HepG2 (cell line): ENCODE measurements at regions not wholly inside any gene's neighbourhood (a gene's known extent, or its start where the extent isn't known, plus 50 kb on each side); places are given as distances from the start of the nearest gene placed in this dataset.

Experiments
- ATAC-seq: fragments of 200-7000 bp; cut with Tn5 transposase; 3 replicates; pipeline ENCODE4 v1.9.1; 2020; ENCODE audit warnings: mild to moderate bottlenecking, moderate library complexity
- BruUV-seq: library from RNA; stranded (reverse); fragments of 400-500 nt; replicated peaks from 2 replicates; lab custom pipeline; 2021; lab: Mats Ljungman, UMichigan
- CTCF ChIA-PET: fragments of 300-600 bp; formaldehyde crosslinking; extraction: SDS; loops from one replicate; lab custom pipeline; 2021; ENCODE audit warnings: low total read pairs, inconsistent platforms, low intra/inter-chr PET ratio; lab: Yijun Ruan, JAX
- POLR2A ChIA-PET: fragments of 350-600 bp; sonication (Branson Sonifier 250); formaldehyde crosslinking; loops from one replicate; lab custom pipeline; 2020; ENCODE audit warnings: antibody characterized with exemption, inconsistent platforms; lab: Yijun Ruan, JAX
- DNase-seq: peaks from one replicate; pipeline ENCODE4 v3.0.0-alpha.2; 2015; ENCODE audit warnings: low spot score
- FAIRE-seq: peaks from 3 replicates; lab custom pipeline; 2011; peaks lifted over from hg19 to GRCh38; lab: Jason Lieb, UNC
- H2AFZ ChIP-seq: one replicate; pipeline ENCODE4 v1.6.1; 2011; ENCODE audit warnings: low read length, inconsistent platforms
- H3K27ac ChIP-seq: fragments of 300-600 bp; 3 replicates; pipeline ENCODE4 v1.8.0; 2011; ENCODE audit warnings: mixed run types, mild to moderate bottlenecking, mixed read lengths, low read length, inconsistent platforms; ENCODE audit not compliant: insufficient read depth; ENCODE audit errors: extremely low read length
- H3K27me3 ChIP-seq, 2 experiments: fragments of 200-600 bp in 1 of 2; 2 replicates in 1 of 2; 3 replicates in 1 of 2; pipeline versions ENCODE4 v1.6.0 to v1.8.0; 2011; ENCODE audit warnings: low read length in 2 of 2, mild to moderate bottlenecking in 2 of 2, moderate library complexity in 2 of 2, inconsistent platforms in 1 of 2; ENCODE audit not compliant: insufficient read depth in 2 of 2, control insufficient read depth in 1 of 2
- H3K36me3 ChIP-seq, 2 experiments: fragments of 200-600 bp in 1 of 2; replicated peaks in 1 of 2; 2 replicates in 1 of 2; 3 replicates in 1 of 2; pipeline versions ENCODE4 v1.5.1 to v1.8.0; 2011; ENCODE audit warnings: low read length in 2 of 2, inconsistent platforms in 1 of 2; ENCODE audit not compliant: insufficient read depth in 2 of 2, control insufficient read depth in 1 of 2
- H3K4me1 ChIP-seq: 2 replicates; pipeline ENCODE4 v1.5.1; 2012; ENCODE audit warnings: low read length, inconsistent platforms; ENCODE audit not compliant: insufficient read depth
- H3K4me2 ChIP-seq: 2 replicates; pipeline ENCODE4 v1.6.0; 2011; ENCODE audit warnings: low read depth, low read length, inconsistent platforms
- H3K4me3 ChIP-seq, 3 experiments: fragments of 200-600 bp in 1 of 3; sonication (generic), shearing (Covaris generic) in 1 of 3; replicated peaks in 1 of 3; 2 replicates each; pipeline ENCODE4 v1.5.1; 2011 to 2016; ENCODE audit warnings: low read length in 3 of 3, inconsistent platforms in 2 of 3, low read depth in 2 of 3, mild to moderate bottlenecking in 2 of 3, control low read depth in 1 of 3, mixed read lengths in 1 of 3; ENCODE audit not compliant: insufficient read depth in 1 of 3
- H3K79me2 ChIP-seq: one replicate; pipeline ENCODE4 v1.6.1; 2011; ENCODE audit warnings: low read length, inconsistent platforms; ENCODE audit not compliant: insufficient read depth
- H3K9ac ChIP-seq: 2 replicates; pipeline ENCODE4 v1.6.0; 2011; ENCODE audit warnings: mild to moderate bottlenecking, low read depth, low read length, inconsistent platforms; ENCODE audit not compliant: insufficient read depth
- H3K9me3 ChIP-seq: 2 replicates; pipeline ENCODE4 v1.5.1; 2012; ENCODE audit warnings: mild to moderate bottlenecking, low read length
- H4K20me1 ChIP-seq: 2 replicates; pipeline ENCODE4 v1.6.0; 2011; ENCODE audit warnings: inconsistent platforms, mild to moderate bottlenecking, low read length, moderate library complexity; ENCODE audit not compliant: insufficient read depth
- EED ChIP-seq: sonication (generic); formaldehyde crosslinking; IDR thresholded peaks from 2 replicates; pipeline ENCODE4 v1.5.0; 2020; ENCODE audit warnings: mild to moderate bottlenecking, missing genetic modification reagents
- HOMEZ ChIP-seq: IDR thresholded peaks from 2 replicates; pipeline ENCODE4 v1.6.1; 2016; ENCODE audit warnings: low read depth
- MAF1 ChIP-seq: sonication (generic); formaldehyde crosslinking; IDR thresholded peaks from 2 replicates; pipeline ENCODE4 v1.5.0; 2020; ENCODE audit warnings: missing genetic modification reagents, borderline replicate concordance
- MYPOP ChIP-seq: sonication (generic); formaldehyde crosslinking; IDR thresholded peaks from 2 replicates; pipeline ENCODE4 v1.8.1; 2023; ENCODE audit warnings: mild to moderate bottlenecking, moderate library complexity, missing genetic modification reagents
- PRDM10 ChIP-seq: sonication (generic); formaldehyde crosslinking; IDR thresholded peaks from 2 replicates; pipeline ENCODE4 v1.4.0; 2020; ENCODE audit warnings: low read depth, missing genetic modification reagents
- SKI ChIP-seq: fragments of 450-650 bp; IDR thresholded peaks from one replicate; pipeline ENCODE4 v1.6.1; 2018; ENCODE audit warnings: mild to moderate bottlenecking; ENCODE audit not compliant: partially characterized antibody
- TOE1 ChIP-seq: sonication (generic); formaldehyde crosslinking; IDR thresholded peaks from 2 replicates; pipeline ENCODE4 v1.4.0; 2020; ENCODE audit warnings: mild to moderate bottlenecking, missing genetic modification reagents
- ZBTB21 ChIP-seq: sonication (generic); formaldehyde crosslinking; IDR thresholded peaks from 2 replicates; pipeline ENCODE4 v1.4.0; 2020; ENCODE audit warnings: missing genetic modification reagents
- ZFP36L1 ChIP-seq: sonication (generic); formaldehyde crosslinking; IDR thresholded peaks from 2 replicates; pipeline ENCODE4 v1.8.0; 2022; ENCODE audit warnings: mild to moderate bottlenecking, missing genetic modification reagents, moderate library complexity
- ZNF160 ChIP-seq: sonication (generic); formaldehyde crosslinking; IDR thresholded peaks from 2 replicates; pipeline ENCODE4 v1.8.0; 2022; ENCODE audit warnings: mild to moderate bottlenecking, inconsistent platforms, missing genetic modification reagents
- ZNF225 ChIP-seq: sonication (generic); formaldehyde crosslinking; IDR thresholded peaks from 2 replicates; pipeline ENCODE4 v1.4.0; 2020; ENCODE audit warnings: mild to moderate bottlenecking, missing genetic modification reagents
- WGBS: methylation state at CpG from one replicate; pipeline ENCODE4 v1.1.6; 2017; ENCODE audit warnings: low lambda C conversion rate; 5-methylcytosine and 5-hydroxymethylcytosine counted together
- in situ Hi-C: cut with HindIII; loops from 2 replicates; pipeline ENCODE4 v1.10.0; 2017; ENCODE audit warnings: low pct_unique_long_range_greater_than_20kb; ENCODE audit not compliant: extremely low pct_ligation_motif_present
- intact Hi-C: fragments of 100-400 bp; cut with micrococcal nuclease; formaldehyde crosslinking; loops from one replicate; pipeline ENCODE4 v1.10.0; 2022; ENCODE audit not compliant: unreplicated experiment
- TF ChIP-seq, protein P1 (sequence below): sonication (generic); formaldehyde crosslinking; IDR thresholded peaks from 2 replicates; pipeline ENCODE4 v1.9.0; 2021; ENCODE audit warnings: missing genetic modification reagents, mild to moderate bottlenecking, borderline replicate concordance

- in situ Hi-C loops: no loop called here
- Histone ChIP-seq H3K9me3 (no peaks in the 10 kb centered on the region), H3K4me2 (no peak overlapping the region), H3K4me3 (no peak overlapping the region), H3K27ac (no peak overlapping the region), H4K20me1 (no peaks in the 10 kb centered on the region), H3K9ac (no peak overlapping the region), H2AFZ (no peak overlapping the region), H3K27me3 (no peaks in the 10 kb centered on the region), H3K79me2 (no peaks in the 10 kb centered on the region), H3K4me1 (no peaks in the 10 kb centered on the region), H3K36me3 (no peaks in the 10 kb centered on the region)
- no peak for ATAC-seq
- 0% methylated on average over 1 of the region's 1 CpG for WGBS
- no peak for TF ChIP-seq MAF1 (CRISPR knock-in tag)
- no peak for TF ChIP-seq SKI
- no peak for TF ChIP-seq TOE1
- no peak for TF ChIP-seq MYPOP
- no TSS peak for BruUV-seq
- intact Hi-C loops: no loop called here
- no peak for DNase-seq
- no peak for FAIRE-seq
- CTCF ChIA-PET: no interaction called here
- POLR2A ChIA-PET: no interaction called here
Observed at GRCh38 chr3:105033081-105033480, 333.6 kb upstream of the ALCAM start.

- Histone ChIP-seq H3K4me2 (no peak overlapping the region), H3K9ac (no peak overlapping the region), H3K27me3 (no peaks in the 10 kb centered on the region), H3K4me3 (no peak overlapping the region), H4K20me1 (no peaks in the 10 kb centered on the region), H3K4me1 (no peaks in the 10 kb centered on the region), H3K79me2 (no peaks in the 10 kb centered on the region), H3K27ac (no peak overlapping the region), H3K9me3 (no peaks in the 10 kb centered on the region), H3K36me3 (no peaks in the 10 kb centered on the region), H2AFZ (no peak overlapping the region)
- CTCF ChIA-PET: no interaction called here
- POLR2A ChIA-PET: no interaction called here
- in situ Hi-C loops (no loop called here), intact Hi-C loops (no loop called here)
- 100% methylated on average over 1 of the region's 2 CpGs for WGBS
- FAIRE-seq (no peak), ATAC-seq (no peak), DNase-seq (no peak)
- BruUV-seq: no TSS peak
- TF ChIP-seq HOMEZ (CRISPR knock-in tag) (no peak), ZNF160 (CRISPR knock-in tag) (no peak), PRDM10 (CRISPR knock-in tag) (no peak), ZFP36L1 (CRISPR knock-in tag) (no peak), ZNF225 (no peak), EED (CRISPR knock-in tag) (no peak), ZBTB21 (CRISPR knock-in tag) (no peak)
- TF ChIP-seq, protein P1, sequence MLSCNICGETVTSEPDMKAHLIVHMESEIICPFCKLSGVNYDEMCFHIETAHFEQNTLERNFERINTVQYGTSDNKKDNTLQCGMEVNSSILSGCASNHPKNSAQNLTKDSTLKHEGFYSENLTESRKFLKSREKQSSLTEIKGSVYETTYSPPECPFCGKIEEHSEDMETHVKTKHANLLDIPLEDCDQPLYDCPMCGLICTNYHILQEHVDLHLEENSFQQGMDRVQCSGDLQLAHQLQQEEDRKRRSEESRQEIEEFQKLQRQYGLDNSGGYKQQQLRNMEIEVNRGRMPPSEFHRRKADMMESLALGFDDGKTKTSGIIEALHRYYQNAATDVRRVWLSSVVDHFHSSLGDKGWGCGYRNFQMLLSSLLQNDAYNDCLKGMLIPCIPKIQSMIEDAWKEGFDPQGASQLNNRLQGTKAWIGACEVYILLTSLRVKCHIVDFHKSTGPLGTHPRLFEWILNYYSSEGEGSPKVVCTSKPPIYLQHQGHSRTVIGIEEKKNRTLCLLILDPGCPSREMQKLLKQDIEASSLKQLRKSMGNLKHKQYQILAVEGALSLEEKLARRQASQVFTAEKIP: no peak
Observed at GRCh38 chr3:105039004-105039403, 327.7 kb upstream of the ALCAM start.
